Parathyroid adenoma (tissue), 2 donors: ENCODE measurements at regions not wholly inside any gene's neighbourhood (a gene's known extent, or its start where the extent isn't known, plus 50 kb on each side); places are given as distances from the start of the nearest gene placed in this dataset.

Experiments used
- H2AFZ ChIP-seq: fragments of 300-600 bp; sonication (generic); one replicate; pipeline ENCODE4 v1.7.0; 2017; ENCODE audit warnings: antibody characterized with exemption, mild to moderate bottlenecking
- H3K27ac ChIP-seq: fragments of 300-600 bp; sonication (generic); one replicate; pipeline ENCODE4 v1.7.0; 2017
- H3K27me3 ChIP-seq: fragments of 300-600 bp; sonication (generic); one replicate; pipeline ENCODE4 v1.7.0; 2017; ENCODE audit warnings: low read length; ENCODE audit not compliant: control insufficient read depth, insufficient read depth
- H3K36me3 ChIP-seq: fragments of 300-600 bp; sonication (generic); one replicate; pipeline ENCODE4 v1.7.0; 2017; ENCODE audit warnings: low read length; ENCODE audit not compliant: control insufficient read depth, insufficient read depth
- H3K4me1 ChIP-seq: fragments of 300-600 bp; sonication (generic); one replicate; pipeline ENCODE4 v1.7.0; 2017; ENCODE audit warnings: control low read depth
- H3K4me2 ChIP-seq: fragments of 300-600 bp; sonication (generic); one replicate; pipeline ENCODE4 v1.7.0; 2017; ENCODE audit warnings: low read length
- H3K4me3 ChIP-seq: fragments of 300-600 bp; sonication (generic); one replicate; pipeline ENCODE4 v1.7.0; 2017; ENCODE audit warnings: low read depth, low read length
- H3K79me2 ChIP-seq: fragments of 300-600 bp; sonication (generic); one replicate; pipeline ENCODE4 v1.7.0; 2017; ENCODE audit warnings: control low read depth
- H3K9ac ChIP-seq: fragments of 300-600 bp; sonication (generic); one replicate; pipeline ENCODE4 v1.7.0; 2017; ENCODE audit warnings: mild to moderate bottlenecking
- H3K9me3 ChIP-seq: fragments of 300-600 bp; sonication (generic); one replicate; pipeline ENCODE4 v1.7.0; 2017; ENCODE audit warnings: low read length; ENCODE audit not compliant: control insufficient read depth
- TF ChIP-seq, protein P1 (sequence below): fragments of 300-600 bp; sonication (generic); IDR thresholded peaks from one replicate; pipeline ENCODE4 v1.7.0; 2017; ENCODE audit warnings: antibody characterized with exemption, mild to moderate bottlenecking
- donor health status: primary hyperparathyroidism.

DNA sequence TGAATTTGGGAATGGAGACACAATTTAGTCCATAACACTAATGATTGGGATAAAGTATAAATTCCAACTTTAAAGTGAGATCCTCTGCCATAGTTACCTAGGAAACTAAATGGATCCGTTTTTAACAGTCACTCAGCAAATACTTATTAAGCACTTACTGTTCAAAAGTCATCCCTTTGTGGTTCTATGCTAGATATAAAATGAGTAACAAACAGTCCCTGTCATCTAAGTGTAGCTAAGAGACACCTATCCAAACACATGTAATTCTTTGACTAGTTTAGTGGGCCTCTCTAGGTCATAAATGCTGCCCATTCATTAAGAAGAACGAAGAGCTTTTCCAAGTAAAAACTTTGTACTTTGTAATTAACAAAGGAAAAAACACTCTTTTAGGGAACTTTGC is 244.2 kb upstream of the CDIN1 start:
- Histone ChIP-seq H3K9me3 (no peaks in the 10 kb centered on the region), H3K9ac (no peak overlapping the region), H3K4me2 (no peak overlapping the region), H3K4me1 (no peaks in the 10 kb centered on the region), H3K79me2 (no peaks in the 10 kb centered on the region), H3K27me3 (no peaks in the 10 kb centered on the region), H3K4me3 (no peak overlapping the region), H3K27ac (no peak overlapping the region), H2AFZ (no peak overlapping the region), H3K36me3 (no peaks in the 10 kb centered on the region)
- TF ChIP-seq, protein P1, sequence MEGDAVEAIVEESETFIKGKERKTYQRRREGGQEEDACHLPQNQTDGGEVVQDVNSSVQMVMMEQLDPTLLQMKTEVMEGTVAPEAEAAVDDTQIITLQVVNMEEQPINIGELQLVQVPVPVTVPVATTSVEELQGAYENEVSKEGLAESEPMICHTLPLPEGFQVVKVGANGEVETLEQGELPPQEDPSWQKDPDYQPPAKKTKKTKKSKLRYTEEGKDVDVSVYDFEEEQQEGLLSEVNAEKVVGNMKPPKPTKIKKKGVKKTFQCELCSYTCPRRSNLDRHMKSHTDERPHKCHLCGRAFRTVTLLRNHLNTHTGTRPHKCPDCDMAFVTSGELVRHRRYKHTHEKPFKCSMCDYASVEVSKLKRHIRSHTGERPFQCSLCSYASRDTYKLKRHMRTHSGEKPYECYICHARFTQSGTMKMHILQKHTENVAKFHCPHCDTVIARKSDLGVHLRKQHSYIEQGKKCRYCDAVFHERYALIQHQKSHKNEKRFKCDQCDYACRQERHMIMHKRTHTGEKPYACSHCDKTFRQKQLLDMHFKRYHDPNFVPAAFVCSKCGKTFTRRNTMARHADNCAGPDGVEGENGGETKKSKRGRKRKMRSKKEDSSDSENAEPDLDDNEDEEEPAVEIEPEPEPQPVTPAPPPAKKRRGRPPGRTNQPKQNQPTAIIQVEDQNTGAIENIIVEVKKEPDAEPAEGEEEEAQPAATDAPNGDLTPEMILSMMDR, result no peak

DNA sequence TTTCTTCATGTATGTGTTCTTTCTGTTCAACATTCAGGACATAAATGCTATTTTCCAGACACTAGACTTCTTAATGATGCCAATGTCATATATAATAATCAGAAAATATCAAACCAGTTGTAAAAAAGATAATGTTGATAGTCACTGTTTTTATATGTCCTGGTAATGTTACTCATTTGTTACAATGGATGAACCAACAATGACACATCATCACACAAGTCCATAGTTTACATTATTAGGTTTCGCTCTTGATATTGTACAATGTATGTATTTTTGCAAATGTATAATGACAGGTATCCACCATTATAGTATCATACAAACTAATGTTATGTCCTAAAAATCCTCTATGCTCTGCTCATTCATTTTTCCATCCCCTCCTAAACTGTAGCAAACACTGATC is 243.8 kb upstream of the CDIN1 start:
- no peaks in the 10 kb centered on the region for H3K79me2 ChIP-seq
- H2AFZ ChIP-seq, result no peak overlapping the region
- no peak overlapping the region for H3K4me2 ChIP-seq
- H3K4me3 ChIP-seq, result no peak overlapping the region
- H3K4me1 ChIP-seq, result no peaks in the 10 kb centered on the region
- no peaks in the 10 kb centered on the region for H3K9me3 ChIP-seq
- no peak overlapping the region for H3K27ac ChIP-seq
- H3K27me3 ChIP-seq, result no peaks in the 10 kb centered on the region
- H3K9ac ChIP-seq, result no peak overlapping the region
- TF ChIP-seq, protein P1, result no peak
- H3K36me3 ChIP-seq, result no peaks in the 10 kb centered on the region

DNA sequence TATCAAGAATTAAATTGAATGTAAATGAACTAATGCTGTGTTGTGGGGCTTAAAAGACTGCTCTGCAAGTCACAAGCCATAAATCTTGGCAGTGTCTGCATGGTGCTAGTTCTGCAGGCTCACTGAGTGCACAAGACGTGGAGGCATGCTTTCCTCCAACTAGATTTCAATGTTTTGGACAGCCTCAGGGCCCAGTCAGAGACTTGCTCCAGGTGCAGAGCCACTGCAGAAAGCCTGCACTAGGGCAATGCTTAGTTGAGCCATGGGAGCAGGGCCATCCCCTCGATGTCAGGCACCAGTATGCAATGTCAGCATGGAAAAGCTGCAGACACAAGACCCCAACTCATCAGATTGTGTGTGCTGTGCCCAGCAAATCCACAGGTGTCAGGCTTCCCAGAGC is 234.5 kb upstream of the CDIN1 start:
- no peak overlapping the region for H3K9ac ChIP-seq
- no peak overlapping the region for H3K27ac ChIP-seq
- TF ChIP-seq, protein P1, result no peak
- no peak overlapping the region for H3K4me2 ChIP-seq
- H2AFZ ChIP-seq, result no peak overlapping the region
- no peak overlapping the region for H3K4me3 ChIP-seq
- no peaks in the 10 kb centered on the region for H3K79me2 ChIP-seq
- H3K27me3 ChIP-seq, result no peaks in the 10 kb centered on the region
- H3K9me3 ChIP-seq, result no peaks in the 10 kb centered on the region
- H3K36me3 ChIP-seq, result no peaks in the 10 kb centered on the region
- H3K4me1 ChIP-seq, result no peaks in the 10 kb centered on the region

DNA sequence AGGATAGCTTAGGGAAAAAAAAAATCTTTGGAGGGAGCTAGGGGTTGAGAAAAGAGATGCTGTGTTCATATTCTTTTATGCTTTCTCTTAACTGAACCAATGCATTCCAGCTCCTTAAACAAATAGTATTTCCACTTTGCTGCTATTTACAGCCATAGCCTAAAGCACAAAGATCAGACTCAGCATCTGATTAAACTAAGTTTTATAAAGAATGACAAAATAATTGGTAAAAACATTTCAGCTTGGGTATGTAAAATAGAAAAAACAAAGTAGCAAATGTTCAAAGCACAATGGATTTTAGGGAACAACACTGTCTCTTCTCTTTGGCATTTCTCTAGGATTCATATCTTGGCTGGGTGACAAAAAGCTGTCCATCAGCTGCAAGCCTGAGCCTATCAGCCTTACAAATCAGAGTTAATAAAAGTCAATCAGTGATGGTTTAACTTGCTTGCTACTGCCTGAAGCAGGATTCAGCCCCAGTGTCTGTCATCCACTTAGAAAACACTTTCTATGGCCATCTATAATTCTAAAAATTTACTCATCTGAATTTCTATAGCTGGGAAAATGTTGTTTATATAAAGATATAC is 232.1 kb upstream of the CDIN1 start:
- Histone ChIP-seq H3K79me2 (no peaks in the 10 kb centered on the region), H3K4me2 (no peak overlapping the region), H3K4me1 (no peaks in the 10 kb centered on the region), H2AFZ (no peak overlapping the region), H3K4me3 (no peak overlapping the region), H3K27me3 (no peaks in the 10 kb centered on the region), H3K36me3 (no peaks in the 10 kb centered on the region), H3K9ac (no peak overlapping the region), H3K27ac (no peak overlapping the region), H3K9me3 (no peaks in the 10 kb centered on the region)
- TF ChIP-seq, protein P1, result no peak

DNA sequence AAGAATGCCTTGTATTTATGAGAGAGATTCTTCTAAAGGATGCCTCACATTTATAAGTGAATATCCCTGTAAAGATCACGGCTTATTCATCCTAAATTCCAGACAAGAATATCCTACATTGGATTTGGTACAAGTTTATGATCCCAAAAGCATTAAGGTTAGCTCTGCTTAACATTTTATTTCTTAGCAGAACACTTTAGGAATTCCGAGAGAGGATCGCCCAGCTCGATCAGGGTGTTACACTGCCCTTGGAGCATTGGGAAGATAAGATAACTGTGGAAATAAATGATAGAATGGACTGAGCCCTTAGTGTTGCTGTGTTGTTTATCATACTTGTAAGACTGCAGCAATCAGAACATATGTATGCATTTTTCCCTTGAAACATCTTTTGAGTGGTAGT is 223.0 kb upstream of the CDIN1 start:
- H2AFZ ChIP-seq, result no peak overlapping the region
- H3K27ac ChIP-seq, result no peak overlapping the region
- H3K79me2 ChIP-seq, result no peaks in the 10 kb centered on the region
- H3K4me1 ChIP-seq, result no peaks in the 10 kb centered on the region
- no peaks in the 10 kb centered on the region for H3K9me3 ChIP-seq
- H3K4me3 ChIP-seq, result no peak overlapping the region
- H3K9ac ChIP-seq, result no peak overlapping the region
- H3K4me2 ChIP-seq, result no peak overlapping the region
- TF ChIP-seq, protein P1, result no peak
- H3K36me3 ChIP-seq, result no peaks in the 10 kb centered on the region
- H3K27me3 ChIP-seq, result no peaks in the 10 kb centered on the region
